Fibroblast of gingiva (primary cell): ENCODE measurements at regions not wholly inside any gene's neighbourhood (a gene's known extent, or its start where the extent isn't known, plus 50 kb on each side); places are given as distances from the start of the nearest gene placed in this dataset.

Experiments used
- DNase-seq: peaks from one replicate; pipeline ENCODE4 v3.0.0-alpha.2; 2011; ENCODE audit warnings: low read depth

DNA sequence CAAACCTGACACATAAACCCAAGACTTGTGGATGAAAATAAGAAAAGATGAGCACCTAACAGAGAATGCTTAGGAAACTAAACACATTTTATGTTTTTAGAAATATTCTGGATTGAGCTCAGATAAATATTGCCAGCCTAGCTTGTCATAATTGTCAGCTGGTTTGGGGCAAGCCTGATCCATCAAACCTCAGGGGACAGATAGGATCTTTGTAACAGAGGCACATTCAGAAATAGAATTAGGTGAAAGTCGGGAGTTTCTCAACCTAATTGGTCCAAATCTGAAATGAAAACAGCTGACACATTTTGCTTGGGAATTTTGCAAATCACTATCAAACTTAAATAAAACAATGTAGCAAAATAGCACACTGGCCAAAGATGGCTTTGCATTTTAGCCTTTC lies 503.7 kb downstream of the ANXA1 start:
- no peak for DNase-seq

GRCh38 chr9:73655831-73656230 lies 504.2 kb downstream of the ANXA1 start:
- no peak for DNase-seq

GRCh38 chr9:73665253-73665652 lies 513.6 kb downstream of the ANXA1 start:
- DNase-seq = no peak

- DNase-seq = peak; percentile 9
Measured at GRCh38 chr9:73667749-73668148, 516.1 kb downstream of the ANXA1 start.

GRCh38 chr9:73680831-73681230 lies 529.2 kb downstream of the ANXA1 start:
- peak; percentile 32 for DNase-seq

DNA sequence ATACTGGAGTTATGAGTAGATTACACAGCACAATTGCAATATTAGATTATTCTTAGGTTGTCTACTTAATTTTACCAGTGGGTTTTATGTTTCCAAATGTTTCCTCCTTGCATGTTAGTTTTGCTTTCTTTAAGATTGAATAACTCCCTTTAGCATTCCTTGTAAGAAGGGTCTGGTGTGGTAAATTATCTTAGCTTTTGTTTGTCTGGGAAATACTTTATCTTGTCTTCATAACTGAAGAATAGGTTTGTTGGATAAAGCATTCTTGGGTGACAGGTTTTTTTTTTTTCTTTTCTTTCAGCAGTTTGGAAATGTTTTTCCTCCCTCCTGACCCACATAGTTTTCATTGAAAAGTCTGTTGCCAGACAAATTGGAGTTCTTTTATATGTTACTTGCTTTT lies 531.1 kb downstream of the ANXA1 start:
- DNase-seq = no peak

- DNase-seq = peak; percentile 67
Measured at GRCh38 chr9:73683862-73684591, 532.4 kb downstream of the ANXA1 start.

DNA sequence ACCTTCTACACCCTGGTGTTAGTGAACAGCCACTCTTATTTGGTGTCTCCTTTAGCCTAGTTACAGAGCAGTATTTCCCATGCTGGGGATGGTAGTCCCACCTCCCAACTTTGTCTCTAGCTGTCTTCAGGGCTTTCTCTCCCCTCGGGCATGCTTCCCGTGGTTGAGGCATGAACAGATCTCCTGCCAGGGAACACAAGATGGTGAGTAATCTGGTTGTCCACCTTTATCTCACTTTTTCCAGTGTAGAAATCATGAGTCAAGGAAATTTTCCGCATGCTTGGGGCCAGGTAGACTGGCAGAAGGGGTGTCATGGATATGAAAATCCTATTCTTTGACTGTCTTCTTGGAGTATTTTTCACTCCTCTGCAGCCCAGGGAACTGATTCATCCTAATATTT lies 532.9 kb downstream of the ANXA1 start:
- DNase-seq = no peak

GRCh38 chr9:73685786-73686185 lies 534.1 kb downstream of the ANXA1 start:
- no peak for DNase-seq

DNA sequence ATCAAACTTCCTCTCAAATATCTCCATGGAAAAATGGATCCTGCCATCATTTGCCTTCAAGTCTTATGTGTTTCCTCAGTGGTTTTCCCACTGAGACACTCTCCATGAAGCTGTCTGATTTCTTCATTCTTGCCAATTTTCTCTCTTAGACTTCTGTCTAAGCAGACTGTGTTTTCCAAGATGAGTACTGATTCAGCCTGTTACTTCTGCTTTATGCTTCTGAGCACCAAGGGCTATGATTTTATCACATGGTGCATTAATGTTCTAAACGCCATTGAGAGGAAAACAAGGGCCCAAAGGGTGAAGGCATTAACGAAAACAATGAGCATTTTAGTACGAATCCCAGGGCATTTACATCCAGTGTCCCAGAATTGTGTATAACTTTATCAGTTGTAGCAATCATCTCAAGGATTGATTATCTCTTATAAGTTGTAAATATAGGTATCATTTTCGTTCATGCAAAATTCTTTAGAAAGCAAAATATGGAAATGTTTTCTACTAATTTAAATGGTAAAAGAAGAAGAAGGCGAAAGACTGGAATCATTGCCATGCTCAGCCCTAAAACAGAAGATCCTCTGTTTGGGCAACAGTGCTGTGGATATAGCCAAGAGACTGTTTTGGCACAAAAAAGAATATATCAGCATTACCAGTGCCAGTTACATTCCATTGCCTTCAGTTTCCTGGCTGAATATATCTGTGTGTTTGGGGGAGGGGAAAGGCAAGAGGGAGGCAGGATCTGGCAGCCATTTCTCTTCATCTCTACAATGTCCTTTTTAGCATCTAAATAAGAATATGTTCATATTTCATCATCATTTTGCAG lies 537.6 kb downstream of the ANXA1 start:
- DNase-seq = peak; percentile 69

DNA sequence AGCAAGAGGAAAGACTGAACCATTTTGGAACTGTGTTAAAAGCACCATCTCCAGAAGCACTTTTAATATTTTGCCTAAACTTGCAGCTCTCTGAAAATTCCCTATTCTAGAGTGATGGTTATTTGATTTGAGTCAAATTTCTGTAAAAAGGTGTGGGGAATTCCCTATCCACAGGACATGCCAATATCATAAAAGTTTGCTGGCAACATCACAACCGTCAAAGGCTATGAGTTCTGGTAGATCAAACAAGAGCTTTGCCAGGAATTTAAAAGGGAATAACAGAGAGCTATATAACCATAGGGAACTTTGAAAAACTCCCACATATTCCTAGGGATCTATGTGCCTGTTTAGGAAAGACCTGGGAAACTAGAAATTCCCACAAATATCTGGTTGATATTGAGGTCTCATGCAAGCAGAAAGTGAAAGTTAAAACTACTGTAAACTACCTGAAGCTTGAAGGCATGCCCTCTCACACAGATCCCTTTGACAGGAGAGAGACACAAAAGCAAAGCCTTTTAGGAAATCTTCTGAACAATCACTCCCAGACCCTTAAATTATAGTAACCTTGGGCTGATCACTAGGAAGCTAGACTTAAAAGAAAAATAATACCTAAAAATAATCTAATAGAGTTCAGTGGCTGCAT lies 549.9 kb downstream of the ANXA1 start:
- DNase-seq = no peak

GRCh38 chr9:73714294-73714693 lies 562.6 kb downstream of the ANXA1 start:
- DNase-seq = peak; percentile 14

DNA sequence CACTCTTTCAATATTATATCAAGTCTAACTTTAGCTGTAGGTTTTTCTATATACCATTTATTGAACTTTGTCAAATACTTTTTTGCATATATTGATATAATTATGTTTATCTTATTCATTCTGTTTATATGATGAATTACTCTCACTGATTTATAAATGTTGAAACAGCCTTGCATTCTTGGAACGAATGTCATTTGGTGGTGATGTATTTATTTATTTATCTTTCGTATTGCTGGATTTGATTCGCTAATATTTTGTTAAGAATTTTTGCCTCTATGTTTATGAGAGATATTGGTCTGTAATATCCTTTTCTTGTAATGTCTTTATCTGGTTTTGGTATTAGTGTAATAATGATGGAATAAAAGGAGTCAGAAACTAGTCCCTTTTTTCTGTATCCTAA lies 563.9 kb downstream of the ANXA1 start:
- DNase-seq = peak; percentile 14

- no peak for DNase-seq
Measured at GRCh38 chr9:73719660-73720059, 568.0 kb downstream of the ANXA1 start.

- no peak for DNase-seq
Measured at GRCh38 chr9:73720601-73721000, 568.9 kb downstream of the ANXA1 start.

GRCh38 chr9:73736270-73736669 lies 584.6 kb downstream of the ANXA1 start:
- DNase-seq = no peak

- peak; percentile 79 for DNase-seq
Measured at GRCh38 chr9:73738741-73739530, 587.3 kb downstream of the ANXA1 start.

GRCh38 chr9:73741316-73741715 lies 589.7 kb downstream of the ANXA1 start:
- no peak for DNase-seq

GRCh38 chr9:73742412-73742811 lies 590.7 kb downstream of the ANXA1 start:
- no peak for DNase-seq

DNA sequence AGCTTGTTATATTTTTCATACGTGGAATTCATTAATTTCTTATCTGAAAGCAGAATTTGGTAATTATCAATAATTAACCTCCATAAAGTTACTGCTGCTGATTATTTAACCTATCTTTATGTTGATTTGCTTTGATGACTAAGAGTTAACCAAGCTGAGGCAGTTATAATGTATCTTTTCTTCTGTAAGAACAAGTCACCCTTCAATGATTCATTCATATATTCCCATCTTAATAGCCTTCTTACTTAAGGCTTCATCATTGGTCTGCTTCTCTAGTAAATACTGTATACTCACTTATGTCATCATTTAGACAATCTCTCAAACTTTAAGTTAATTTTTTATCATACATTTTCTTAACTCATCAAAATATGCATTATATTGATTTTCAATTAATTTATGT lies 592.2 kb downstream of the ANXA1 start:
- no peak for DNase-seq

DNA sequence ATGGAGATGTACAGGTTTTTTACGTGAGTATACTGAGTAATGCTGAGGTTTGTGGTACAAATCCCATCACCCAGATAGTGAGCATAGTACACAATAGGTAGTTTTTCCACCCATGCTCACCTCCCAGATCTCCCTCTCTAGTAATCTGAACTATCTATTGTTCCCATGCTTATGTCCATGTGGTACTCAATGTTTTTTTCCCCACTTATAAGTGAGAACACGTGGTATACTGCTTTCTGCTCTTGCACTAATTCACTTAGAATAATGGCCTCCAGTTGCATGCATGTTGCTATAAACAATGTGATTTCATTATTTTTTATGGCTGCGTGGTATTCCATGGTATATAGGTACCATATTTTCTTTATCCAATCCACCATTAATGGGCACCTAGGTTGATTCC lies 593.9 kb downstream of the ANXA1 start:
- DNase-seq = no peak

DNA sequence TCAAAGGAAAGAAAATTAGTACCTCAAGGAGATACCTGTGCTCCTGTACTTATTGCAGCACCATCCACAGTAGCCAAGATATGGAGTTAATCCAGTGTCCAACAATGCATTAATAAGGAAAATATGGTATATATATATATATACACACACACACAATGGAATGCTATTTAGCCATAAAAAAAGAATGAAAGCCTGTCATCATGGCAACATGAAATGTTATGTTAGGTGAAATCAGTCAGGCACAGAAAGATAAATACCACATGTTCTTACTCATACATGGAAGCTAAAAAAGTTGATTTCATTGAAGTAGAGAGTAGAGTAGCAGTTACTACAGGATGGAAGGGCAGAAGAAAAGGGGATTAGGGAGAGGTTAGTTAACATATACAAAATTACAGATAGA lies 601.5 kb downstream of the ANXA1 start:
- DNase-seq = peak; percentile 27
